Retinal pigment epithelial cell (primary cell): ENCODE measurements at regions not wholly inside any gene's neighbourhood (a gene's known extent, or its start where the extent isn't known, plus 50 kb on each side); places are given as distances from the start of the nearest gene placed in this dataset.

Experiments used
- DNase-seq: peaks from one replicate; pipeline ENCODE4 v3.0.0-alpha.2; 2010; ENCODE audit warnings: low read depth
- H3K4me3 ChIP-seq: 2 replicates; pipeline ENCODE4 v1.5.1; 2011; ENCODE audit warnings: mild to moderate bottlenecking, low read length, control low read depth, moderate library complexity
- TF ChIP-seq, protein P1 (sequence below): conservative IDR thresholded peaks from 2 replicates; pipeline ENCODE4 v1.5.1; 2011; ENCODE audit warnings: low read depth, low read length, control low read depth, inconsistent platforms

DNA sequence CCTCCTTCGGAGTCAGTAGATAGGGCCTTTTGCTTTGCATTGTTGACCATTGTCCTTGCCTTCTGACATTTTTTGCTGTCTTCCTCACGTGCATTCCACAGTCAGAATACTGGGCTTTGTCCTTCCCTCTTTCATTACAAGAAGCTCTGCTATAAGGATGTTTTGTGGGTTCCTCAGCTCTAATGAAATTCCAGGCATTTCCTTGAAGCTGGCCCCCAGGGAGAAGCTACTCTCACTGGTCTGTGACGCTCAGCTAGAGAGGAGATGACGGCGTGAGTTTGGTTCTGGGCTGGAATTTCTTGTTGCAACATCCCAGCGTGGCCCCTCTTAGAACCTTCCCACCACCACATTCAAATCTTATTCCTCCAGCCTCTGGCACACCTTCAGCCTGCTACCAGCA lies 210.2 kb downstream of the TJP1 start:
- TF ChIP-seq, protein P1, sequence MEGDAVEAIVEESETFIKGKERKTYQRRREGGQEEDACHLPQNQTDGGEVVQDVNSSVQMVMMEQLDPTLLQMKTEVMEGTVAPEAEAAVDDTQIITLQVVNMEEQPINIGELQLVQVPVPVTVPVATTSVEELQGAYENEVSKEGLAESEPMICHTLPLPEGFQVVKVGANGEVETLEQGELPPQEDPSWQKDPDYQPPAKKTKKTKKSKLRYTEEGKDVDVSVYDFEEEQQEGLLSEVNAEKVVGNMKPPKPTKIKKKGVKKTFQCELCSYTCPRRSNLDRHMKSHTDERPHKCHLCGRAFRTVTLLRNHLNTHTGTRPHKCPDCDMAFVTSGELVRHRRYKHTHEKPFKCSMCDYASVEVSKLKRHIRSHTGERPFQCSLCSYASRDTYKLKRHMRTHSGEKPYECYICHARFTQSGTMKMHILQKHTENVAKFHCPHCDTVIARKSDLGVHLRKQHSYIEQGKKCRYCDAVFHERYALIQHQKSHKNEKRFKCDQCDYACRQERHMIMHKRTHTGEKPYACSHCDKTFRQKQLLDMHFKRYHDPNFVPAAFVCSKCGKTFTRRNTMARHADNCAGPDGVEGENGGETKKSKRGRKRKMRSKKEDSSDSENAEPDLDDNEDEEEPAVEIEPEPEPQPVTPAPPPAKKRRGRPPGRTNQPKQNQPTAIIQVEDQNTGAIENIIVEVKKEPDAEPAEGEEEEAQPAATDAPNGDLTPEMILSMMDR: no peak
- no peak overlapping the region for H3K4me3 ChIP-seq
- DNase-seq: peak; percentile 2

DNA sequence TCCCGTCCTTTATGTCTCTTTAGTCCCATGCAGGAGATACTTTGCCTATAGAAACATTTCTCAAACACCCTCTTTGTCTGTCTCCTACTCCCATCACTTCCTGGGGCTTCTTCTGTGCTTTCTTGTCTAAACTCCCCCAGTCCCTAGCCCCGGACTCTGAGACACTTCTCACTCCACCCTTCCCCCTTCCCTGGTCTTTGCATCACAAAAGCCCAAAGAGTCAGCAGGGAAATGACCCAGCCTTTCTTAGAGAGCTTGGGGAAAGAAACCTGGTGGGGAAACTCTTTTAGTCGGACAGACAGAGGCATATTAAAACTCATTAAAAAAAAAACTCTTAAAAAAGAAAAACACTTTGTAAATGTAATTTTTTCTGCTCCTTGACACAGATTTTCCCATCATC lies 211.2 kb downstream of the TJP1 start:
- no peak for DNase-seq
- no peak overlapping the region for H3K4me3 ChIP-seq
- TF ChIP-seq, protein P1: no peak

DNA sequence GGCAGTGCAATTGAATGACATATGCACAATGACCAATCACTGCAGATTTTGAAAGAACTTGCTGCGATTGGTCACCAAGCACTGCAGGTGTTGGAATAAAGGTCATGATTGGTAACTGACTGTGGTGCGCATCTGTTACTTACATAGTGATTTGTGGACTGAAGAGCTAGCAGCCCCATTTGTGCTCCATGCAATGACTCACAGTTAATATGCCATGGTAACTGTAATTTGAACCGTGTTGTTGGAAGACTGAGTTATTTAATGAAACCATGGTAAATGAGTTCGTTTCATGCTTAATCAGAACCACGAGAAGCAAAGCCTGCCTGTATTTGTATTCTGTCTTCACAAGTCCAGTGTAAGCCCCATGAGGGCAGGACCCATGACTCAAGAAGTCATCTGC lies 220.5 kb downstream of the TJP1 start:
- TF ChIP-seq, protein P1: no peak
- no peak overlapping the region for H3K4me3 ChIP-seq
- DNase-seq: no peak

DNA sequence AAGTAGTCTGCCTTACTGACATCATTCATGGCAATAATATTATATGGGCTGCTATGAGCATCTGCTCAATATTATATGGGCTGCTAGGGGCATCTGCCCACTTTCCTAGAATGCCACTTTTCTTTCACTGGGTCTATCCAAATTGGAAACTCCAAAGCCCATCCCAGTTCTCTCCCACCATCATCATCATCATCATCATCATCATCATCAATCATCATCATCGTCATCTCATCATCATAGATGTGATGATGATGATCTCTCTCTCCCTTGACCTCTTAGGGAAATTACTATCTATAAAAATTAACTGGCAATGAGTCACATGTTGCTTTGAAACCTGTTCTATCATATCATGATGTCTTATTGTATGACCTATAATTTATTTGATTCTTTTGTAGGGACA lies 222.0 kb downstream of the TJP1 start:
- no peak for DNase-seq
- TF ChIP-seq, protein P1: no peak
- H3K4me3 ChIP-seq: no peak overlapping the region

DNA sequence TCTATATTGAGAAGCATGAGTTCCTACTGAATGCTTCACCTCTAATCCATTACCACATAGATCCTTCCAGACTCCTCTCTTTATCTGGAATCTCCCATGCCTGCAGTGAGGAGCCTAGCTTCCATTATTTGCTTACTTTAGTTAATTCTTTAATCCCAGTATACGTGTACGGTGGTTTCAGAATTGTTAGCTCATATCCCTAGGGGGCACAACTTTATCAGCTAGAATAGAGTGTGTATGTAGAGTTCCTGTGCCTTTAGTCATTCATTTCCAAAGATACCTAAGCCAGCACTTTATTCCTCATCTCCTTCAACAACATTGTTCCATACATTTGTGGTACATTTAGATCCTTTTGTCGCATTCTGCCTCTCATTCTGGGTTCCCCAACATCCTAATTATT lies 226.0 kb downstream of the TJP1 start:
- no peak for DNase-seq
- no peak overlapping the region for H3K4me3 ChIP-seq
- TF ChIP-seq, protein P1: peak; percentile 14

DNA sequence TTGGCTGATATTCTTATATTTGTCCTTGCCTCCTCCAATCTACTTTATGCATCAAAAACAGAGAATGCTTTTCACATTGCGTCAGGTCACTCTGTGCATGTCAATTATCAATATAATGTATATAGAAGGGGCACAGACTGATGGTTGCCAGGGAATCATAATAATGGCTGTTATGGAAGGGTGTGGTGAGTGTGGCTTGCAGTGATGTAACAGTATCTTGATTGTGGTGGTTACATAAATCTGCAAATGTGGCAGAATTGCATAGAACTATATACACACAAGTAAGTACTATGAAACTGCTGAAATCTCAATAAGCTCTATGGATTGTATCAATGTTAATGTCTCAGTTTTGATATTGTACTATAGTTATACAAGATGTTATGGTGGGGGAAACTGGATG lies 228.6 kb downstream of the TJP1 start:
- no peak overlapping the region for H3K4me3 ChIP-seq
- no peak for DNase-seq
- TF ChIP-seq, protein P1: no peak

DNA sequence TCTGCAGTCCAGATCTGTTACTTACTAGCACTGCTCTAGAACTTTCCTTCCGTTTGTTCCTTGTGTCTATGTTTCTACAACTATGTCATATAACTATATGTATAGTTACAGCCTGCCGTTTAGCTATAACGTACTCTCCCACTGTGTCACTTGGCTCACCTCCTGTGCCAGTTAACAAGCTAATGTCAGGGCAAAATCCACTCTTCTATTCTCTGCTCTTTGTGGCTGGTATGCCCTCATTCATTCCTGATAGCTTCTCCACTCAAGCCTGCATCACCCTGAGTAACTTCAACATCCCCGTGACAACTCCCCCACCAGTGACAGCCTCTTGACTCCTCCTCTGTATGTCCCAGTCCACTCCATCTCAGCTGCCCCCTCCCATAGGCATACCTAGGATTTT lies 229.2 kb downstream of the TJP1 start:
- no peak overlapping the region for H3K4me3 ChIP-seq
- no peak for DNase-seq
- TF ChIP-seq, protein P1: no peak
